OCI-LY7 (cell line): ENCODE measurements at regions not wholly inside any gene's neighbourhood (a gene's known extent, or its start where the extent isn't known, plus 50 kb on each side); places are given as distances from the start of the nearest gene placed in this dataset.

ENCODE experiments used
- CTCF ChIP-seq: fragments of 200-600 bp; sonication (generic); conservative IDR thresholded peaks from 2 replicates; pipeline ENCODE4 v1.5.1; 2014; ENCODE audit warnings: mild to moderate bottlenecking, antibody characterized with exemption, low read length, moderate library complexity, mixed read lengths
- EZH2phosphoT487 ChIP-seq: fragments of 200-600 bp; sonication (generic); IDR thresholded peaks from 2 replicates; pipeline ENCODE4 v1.6.1; 2018; ENCODE audit warnings: low read depth, borderline replicate concordance, mild to moderate bottlenecking, mixed run types, antibody characterized with exemption, low read length, moderate library complexity, mixed read lengths

GRCh38 chr6:169130113-169130512 is 123.5 kb downstream of the THBS2 start:
- TF ChIP-seq CTCF (no peak), EZH2phosphoT487 (no peak)
